AG09309 (cell line): ENCODE measurements at regions not wholly inside any gene's neighbourhood (a gene's known extent, or its start where the extent isn't known, plus 50 kb on each side); places are given as distances from the start of the nearest gene placed in this dataset.

Experiments
- DNase-seq: peaks from one replicate; pipeline ENCODE4 v3.0.0-alpha.2; 2010; ENCODE audit warnings: low read depth
- H3K4me3 ChIP-seq: 2 replicates; pipeline ENCODE4 v1.5.1; 2011; ENCODE audit warnings: mild to moderate bottlenecking, low read depth, low read length, moderate library complexity; ENCODE audit not compliant: control insufficient read depth
- TF ChIP-seq, protein P1 (sequence below): IDR thresholded peaks from 2 replicates; pipeline ENCODE4 v1.5.1; 2011; ENCODE audit warnings: mild to moderate bottlenecking, low read depth, low read length, inconsistent platforms; ENCODE audit not compliant: insufficient read depth, control insufficient read depth; ENCODE audit errors: missing control alignments

- TF ChIP-seq, protein P1, sequence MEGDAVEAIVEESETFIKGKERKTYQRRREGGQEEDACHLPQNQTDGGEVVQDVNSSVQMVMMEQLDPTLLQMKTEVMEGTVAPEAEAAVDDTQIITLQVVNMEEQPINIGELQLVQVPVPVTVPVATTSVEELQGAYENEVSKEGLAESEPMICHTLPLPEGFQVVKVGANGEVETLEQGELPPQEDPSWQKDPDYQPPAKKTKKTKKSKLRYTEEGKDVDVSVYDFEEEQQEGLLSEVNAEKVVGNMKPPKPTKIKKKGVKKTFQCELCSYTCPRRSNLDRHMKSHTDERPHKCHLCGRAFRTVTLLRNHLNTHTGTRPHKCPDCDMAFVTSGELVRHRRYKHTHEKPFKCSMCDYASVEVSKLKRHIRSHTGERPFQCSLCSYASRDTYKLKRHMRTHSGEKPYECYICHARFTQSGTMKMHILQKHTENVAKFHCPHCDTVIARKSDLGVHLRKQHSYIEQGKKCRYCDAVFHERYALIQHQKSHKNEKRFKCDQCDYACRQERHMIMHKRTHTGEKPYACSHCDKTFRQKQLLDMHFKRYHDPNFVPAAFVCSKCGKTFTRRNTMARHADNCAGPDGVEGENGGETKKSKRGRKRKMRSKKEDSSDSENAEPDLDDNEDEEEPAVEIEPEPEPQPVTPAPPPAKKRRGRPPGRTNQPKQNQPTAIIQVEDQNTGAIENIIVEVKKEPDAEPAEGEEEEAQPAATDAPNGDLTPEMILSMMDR: no peak
- no peak overlapping the region for H3K4me3 ChIP-seq
- DNase-seq: peak; percentile 79
Observed at GRCh38 chr18:59748628-59749360, 51.6 kb upstream of the CCBE1 start.
